CD14-positive monocyte (primary cell): ENCODE measurements at regions not wholly inside any gene's neighbourhood (a gene's known extent, or its start where the extent isn't known, plus 50 kb on each side); places are given as distances from the start of the nearest gene placed in this dataset.

Source experiments
- DNase-seq, 3 donors: peaks; one replicate each; pipeline ENCODE4 v3.0.0-alpha.2; 2011 to 2022
- H2AFZ ChIP-seq: 2 replicates; pipeline ENCODE4 v1.6.0; 2012; ENCODE audit warnings: mild to moderate bottlenecking, low read depth, low read length, inconsistent platforms; ENCODE audit not compliant: insufficient read depth, poor library complexity, severe bottlenecking
- H3K27ac ChIP-seq, 2 donors: 1 replicate in 1 of 2; 2 replicates in 1 of 2; pipeline ENCODE4 v1.5.1; 2012 to 2013; ENCODE audit warnings: low read length in 2 of 2, control low read depth in 1 of 2, inconsistent platforms in 1 of 2, low read depth in 1 of 2, mild to moderate bottlenecking in 1 of 2
- H3K27me3 ChIP-seq, 2 donors: one replicate each; pipeline versions ENCODE4 v1.6.0 to v1.6.1; 2011 to 2013; ENCODE audit warnings: low read length in 2 of 2; ENCODE audit not compliant: control insufficient read depth in 2 of 2, insufficient read depth in 2 of 2
- H3K36me3 ChIP-seq, 2 donors: replicated peaks in 1 of 2; 1 replicate in 1 of 2; 2 replicates in 1 of 2; pipeline versions ENCODE4 v1.5.1 to v1.6.1; 2012 to 2013; ENCODE audit warnings: low read length in 2 of 2, control low read depth in 1 of 2, inconsistent platforms in 1 of 2, mild to moderate bottlenecking in 1 of 2; ENCODE audit not compliant: insufficient read depth in 2 of 2, control insufficient read depth in 1 of 2
- H3K4me1 ChIP-seq, 2 donors: 1 replicate in 1 of 2; 2 replicates in 1 of 2; pipeline versions ENCODE4 v1.5.1 to v1.6.1; 2012 to 2013; ENCODE audit warnings: low read length in 2 of 2, control low read depth in 1 of 2, inconsistent platforms in 1 of 2, mild to moderate bottlenecking in 1 of 2, moderate library complexity in 1 of 2; ENCODE audit not compliant: insufficient read depth in 2 of 2, control insufficient read depth in 1 of 2
- H3K4me2 ChIP-seq: replicated peaks from 2 replicates; pipeline ENCODE3; 2012; ENCODE audit warnings: low read length, moderate library complexity, mild to moderate bottlenecking; ENCODE audit not compliant: poor library complexity, severe bottlenecking; ENCODE audit errors: extremely low read depth
- H3K4me3 ChIP-seq, 3 experiments: fragments of 200-600 bp in 1 of 3; sonication (generic) in 1 of 3; replicated peaks in 1 of 3; 1 replicate in 2 of 3; 2 replicates in 1 of 3; pipeline ENCODE4 v1.5.1; 2011 to 2013; ENCODE audit warnings: low read length in 3 of 3, mild to moderate bottlenecking in 3 of 3, control low read depth in 2 of 3, low read depth in 2 of 3, inconsistent platforms in 1 of 3, moderate library complexity in 1 of 3
- H3K79me2 ChIP-seq: 2 replicates; pipeline ENCODE4 v1.6.0; 2012; ENCODE audit warnings: mild to moderate bottlenecking, control low read depth, inconsistent platforms, low read length, moderate library complexity; ENCODE audit not compliant: insufficient read depth
- H3K9ac ChIP-seq: 2 replicates; pipeline ENCODE4 v1.6.0; 2017; ENCODE audit warnings: low read length, mild to moderate bottlenecking; ENCODE audit not compliant: insufficient read depth, poor library complexity, severe bottlenecking
- H3K9me3 ChIP-seq, 2 donors: replicated peaks in 1 of 2; 1 replicate in 1 of 2; 2 replicates in 1 of 2; pipeline versions ENCODE4 v1.5.1 to v1.6.1; 2012 to 2013; ENCODE audit warnings: low read length in 2 of 2, control low read depth in 1 of 2; ENCODE audit not compliant: control insufficient read depth in 1 of 2, insufficient read depth in 1 of 2
- H4K20me1 ChIP-seq: 2 replicates; pipeline ENCODE4 v1.6.0; 2012; ENCODE audit warnings: mild to moderate bottlenecking, low read length, control low read depth, moderate library complexity; ENCODE audit not compliant: insufficient read depth
- H3K27ac Mint-ChIP-seq, 7 donors: one replicate each; pipeline ENCODE4 v1.8.0; 2020; ENCODE audit warnings: mild to moderate bottlenecking in 7 of 7, mixed read lengths in 7 of 7, moderate library complexity in 6 of 7, inconsistent platforms in 2 of 7
- H3K27me3 Mint-ChIP-seq, 3 donors: one replicate each; pipeline ENCODE4 v1.8.0; 2021 to 2022; ENCODE audit warnings: low read depth in 3 of 3, mild to moderate bottlenecking in 3 of 3, mixed read lengths in 3 of 3, moderate library complexity in 3 of 3, inconsistent platforms in 1 of 3
- H3K36me3 Mint-ChIP-seq, 2 donors: one replicate each; pipeline ENCODE4 v1.8.0; 2020; ENCODE audit warnings: mixed read lengths in 2 of 2, inconsistent platforms in 1 of 2, mild to moderate bottlenecking in 1 of 2
- H3K4me1 Mint-ChIP-seq: one replicate; pipeline ENCODE4 v1.8.0; 2020; ENCODE audit warnings: mild to moderate bottlenecking, mixed read lengths
- H3K4me3 Mint-ChIP-seq, 2 donors: one replicate each; pipeline ENCODE4 v1.8.0; 2020; ENCODE audit warnings: mild to moderate bottlenecking in 2 of 2, mixed read lengths in 2 of 2, moderate library complexity in 1 of 2
- H3K9me3 Mint-ChIP-seq, 7 donors: one replicate each; pipeline ENCODE4 v1.8.0; 2020 to 2022; ENCODE audit warnings: mixed read lengths in 7 of 7, mild to moderate bottlenecking in 6 of 7, moderate library complexity in 6 of 7, inconsistent platforms in 2 of 7
- CTCF ChIP-seq: fragments of 200-600 bp; IDR thresholded peaks from one replicate; pipeline ENCODE4 v1.8.0; 2022; ENCODE audit warnings: antibody characterized with exemption, mild to moderate bottlenecking
- WGBS: methylation state at CpG from one replicate; pipeline ENCODE4 v1.1.5; 2013; ENCODE audit warnings: missing lambda C conversion rate; ENCODE audit not compliant: insufficient coverage; 5-methylcytosine and 5-hydroxymethylcytosine counted together
- intact Hi-C, 2 donors: fragments of 100-400 bp; cut with micrococcal nuclease; formaldehyde crosslinking; loops; one replicate each; pipeline versions ENCODE4 v1.15.0 to v1.15.1; 2023

- H3K79me2 ChIP-seq = no peaks in the 10 kb centered on the region
- H3K27ac ChIP-seq = no peak overlapping the region
- peaks cover 0 to 6% of the 10 kb centered on the region in 2 donors for H3K4me1 ChIP-seq
- no peak for DNase-seq
- peak overlapping the region; percentile 3 for H2AFZ ChIP-seq
- Mint-ChIP-seq H3K4me1 (peaks cover 6% of the 10 kb centered on the region), H3K27me3 (peaks cover 1 to 2% (median 2%) of the 10 kb centered on the region in 3 donors), H3K4me3 (peak overlapping the region in 1 of 2 donors; percentile 28), H3K9me3 (peaks cover 0 to 2% (median 0%) of the 10 kb centered on the region in 7 donors), H3K36me3 (no peaks in the 10 kb centered on the region), H3K27ac (peak overlapping the region in 1 of 7 donors; percentile 26)
- no peaks in the 10 kb centered on the region for H3K9me3 ChIP-seq
- H3K4me2 ChIP-seq = no peak overlapping the region
- no peaks in the 10 kb centered on the region for H4K20me1 ChIP-seq
- H3K4me3 ChIP-seq = no peak overlapping the region
- no peak for TF ChIP-seq CTCF
- 30% methylated on average over 2 of the region's 3 CpGs for WGBS
- H3K36me3 ChIP-seq = no peaks in the 10 kb centered on the region
- intact Hi-C loops = no loop called here
- no peak overlapping the region for H3K9ac ChIP-seq
- no peaks in the 10 kb centered on the region for H3K27me3 ChIP-seq
Measured at GRCh38 chr13:106686163-106686562, 118.2 kb upstream of the ARGLU1 start.

GRCh38 chr13:106685143-106685542 is 117.2 kb upstream of the ARGLU1 start:
- no peak overlapping the region for H3K27ac Mint-ChIP-seq

More at GRCh38 chr13:106685143-106685542, 117.2 kb upstream of the ARGLU1 start:
- no peak overlapping the region for H3K9ac ChIP-seq
- intact Hi-C loops = no loop called here
- no peaks in the 10 kb centered on the region for H3K36me3 ChIP-seq
- no peaks in the 10 kb centered on the region for H3K79me2 ChIP-seq
- peaks cover 6% of the 10 kb centered on the region for H3K4me1 Mint-ChIP-seq
- H3K27ac ChIP-seq = no peak overlapping the region
- no peaks in the 10 kb centered on the region for H3K27me3 ChIP-seq
- no peak overlapping the region for H3K4me3 Mint-ChIP-seq
- peaks cover 0 to 1% (median 0%) of the 10 kb centered on the region in 7 donors for H3K9me3 Mint-ChIP-seq
- no peaks in the 10 kb centered on the region for H3K9me3 ChIP-seq
- WGBS = 94% methylated on average over 3 of the region's 6 CpGs
- no peak overlapping the region for H3K4me2 ChIP-seq
- no peaks in the 10 kb centered on the region for H3K27me3 Mint-ChIP-seq
- no peaks in the 10 kb centered on the region for H4K20me1 ChIP-seq
- no peak for DNase-seq
- no peak overlapping the region for H2AFZ ChIP-seq
- H3K36me3 Mint-ChIP-seq = no peaks in the 10 kb centered on the region
- H3K4me3 ChIP-seq = no peak overlapping the region
- H3K4me1 ChIP-seq = peaks cover 0 to 6% of the 10 kb centered on the region in 2 donors
- no peak for TF ChIP-seq CTCF
